Skin of body (tissue), 1 donor: ENCODE measurements at regions not wholly inside any gene's neighbourhood (a gene's known extent, or its start where the extent isn't known, plus 50 kb on each side); places are given as distances from the start of the nearest gene placed in this dataset.

Experiments used
- DNase-seq: peaks from one replicate; lab custom pipeline; 2025; lab: John Stamatoyannopoulos, UW

DNA sequence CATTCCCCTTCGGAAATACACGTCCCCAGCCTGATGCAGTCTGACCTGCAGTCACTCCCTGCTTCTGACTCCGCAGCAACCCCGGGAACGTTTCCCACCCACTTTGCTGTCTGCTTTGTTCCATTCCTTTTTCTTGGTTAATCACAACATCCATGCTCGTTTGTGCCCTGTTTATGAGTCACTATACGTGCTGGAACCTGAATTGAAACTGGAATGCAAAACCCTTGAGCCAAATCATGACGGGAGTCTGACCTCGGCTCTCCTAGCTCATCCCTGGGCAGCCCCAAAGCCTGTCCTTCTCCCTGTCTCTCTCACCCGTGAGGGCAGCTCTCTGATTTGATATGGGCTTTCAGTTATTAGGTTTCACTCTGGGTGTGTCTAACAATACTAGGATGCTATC lies 57.1 kb upstream of the RNF152 start:
- DNase-seq: no peak

DNA sequence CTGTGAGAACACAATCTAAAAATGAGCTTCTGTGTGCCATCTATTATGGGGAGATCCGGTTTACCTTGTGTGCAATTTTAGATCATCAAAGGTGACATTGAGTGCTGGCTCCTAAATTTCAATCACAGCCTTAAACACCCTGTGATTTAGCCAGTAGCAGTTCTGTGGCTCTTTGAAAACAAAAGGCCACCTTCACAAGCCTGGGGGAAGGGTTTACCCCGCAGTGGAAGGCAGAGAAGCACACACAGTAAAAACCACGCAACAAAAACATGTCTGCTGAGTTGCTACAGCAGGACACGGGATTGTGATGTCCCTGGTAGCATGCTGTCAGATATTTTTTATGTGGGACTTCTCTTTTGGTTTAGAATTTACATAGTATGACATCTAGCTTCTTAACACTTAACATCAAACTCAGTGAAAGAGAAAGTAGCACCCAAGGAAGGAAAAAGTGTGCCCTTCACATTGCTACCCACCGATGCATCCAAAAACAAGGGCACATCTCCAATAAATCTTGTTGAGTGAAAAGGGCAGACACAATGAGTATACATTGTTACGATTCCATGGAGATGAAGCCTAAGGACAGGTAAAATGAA lies 56.1 kb upstream of the RNF152 start:
- DNase-seq: no peak

DNA sequence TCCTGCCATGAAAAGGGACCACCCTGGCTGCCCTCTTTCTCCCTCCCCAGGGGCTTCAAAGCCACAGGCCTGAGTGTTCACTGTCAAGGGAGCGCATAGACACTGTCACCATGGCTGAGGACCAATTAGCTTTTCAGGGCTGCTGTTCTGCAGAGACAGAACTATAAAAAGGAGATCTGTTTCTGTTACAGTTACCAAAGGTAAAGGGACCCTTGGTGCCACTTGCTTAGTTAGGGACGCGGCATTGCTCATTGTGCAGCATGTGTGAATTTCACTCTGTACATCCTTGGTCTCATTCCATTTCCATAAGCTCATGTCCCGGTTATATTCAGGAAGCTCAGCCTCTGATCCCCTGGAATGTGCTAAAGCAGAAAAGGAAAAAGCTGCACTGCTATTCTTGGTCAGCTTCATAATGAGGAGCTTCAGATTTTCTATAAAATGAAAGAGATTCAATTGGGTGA lies 55.5 kb upstream of the RNF152 start:
- DNase-seq: peak; percentile 81

DNA sequence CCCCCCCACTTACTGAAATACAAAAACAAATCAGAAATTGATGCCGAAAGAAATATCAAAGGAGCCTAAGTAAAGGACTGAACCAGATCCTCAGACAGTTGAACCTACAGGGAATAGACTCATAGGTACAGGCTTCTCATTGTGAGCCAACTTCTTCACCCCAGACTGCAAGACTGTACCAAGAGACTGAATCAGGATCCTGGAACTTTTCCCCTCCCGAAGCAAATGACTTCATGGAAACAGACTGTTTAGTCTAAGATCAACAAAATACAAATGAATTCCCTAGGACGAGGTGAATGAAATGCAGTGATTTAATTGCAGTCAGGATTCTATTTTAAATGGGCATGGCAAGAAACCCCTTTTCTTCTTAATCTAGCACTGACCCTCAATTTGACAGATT lies 53.6 kb upstream of the RNF152 start:
- no peak for DNase-seq

DNA sequence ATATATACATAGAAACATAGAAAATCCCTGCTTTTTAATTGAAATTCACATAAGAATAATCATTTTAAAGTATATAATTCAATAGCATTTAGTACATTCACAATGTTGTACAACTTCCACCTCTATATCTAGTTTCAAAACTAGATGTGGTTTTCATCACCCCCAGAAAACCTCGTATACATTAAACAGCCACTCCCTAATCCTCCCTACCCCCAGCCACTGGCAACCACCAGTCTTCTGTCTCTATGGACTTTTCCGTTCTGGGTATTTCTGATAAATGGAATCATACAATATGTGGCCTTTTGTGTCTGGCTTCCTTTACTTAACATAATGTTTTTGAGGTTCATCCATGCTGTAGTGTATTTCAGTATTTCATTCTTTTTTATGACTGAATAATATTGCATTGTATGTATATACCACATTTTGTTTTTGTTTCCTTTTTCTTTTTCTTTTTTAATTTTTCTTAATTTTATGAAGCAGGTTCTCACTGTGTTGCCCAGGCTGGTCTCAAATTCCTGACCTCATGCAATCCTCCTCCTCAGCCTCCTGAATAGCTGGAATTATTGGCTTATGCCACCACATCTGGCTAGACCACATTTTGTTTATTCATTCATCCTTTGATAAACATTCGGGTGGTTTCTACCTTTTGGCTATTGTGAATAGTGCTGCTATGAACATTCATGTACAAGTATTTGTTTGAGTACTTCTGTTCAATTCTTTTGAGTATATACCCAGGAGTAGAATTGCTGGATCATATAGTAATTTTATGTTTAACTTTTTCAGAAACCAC lies 50.6 kb upstream of the RNF152 start:
- no peak for DNase-seq
